DND-41 (cell line): ENCODE measurements at regions not wholly inside any gene's neighbourhood (a gene's known extent, or its start where the extent isn't known, plus 50 kb on each side); places are given as distances from the start of the nearest gene placed in this dataset.
A peak's percentile ranks its signal among the peaks of the same experiment; 100 is the strongest.

Experiments
- ATAC-seq: fragments of 200-7000 bp; cut with Tn5 transposase; 3 replicates; pipeline ENCODE4 v1.9.1; 2021; ENCODE audit warnings: low read depth; ENCODE audit not compliant: insufficient read depth
- DNase-seq: peaks from one replicate; pipeline ENCODE4 v3.0.0-alpha.2; 2020
- H2AFZ ChIP-seq: 2 replicates; pipeline ENCODE4 v1.6.0; 2012; ENCODE audit warnings: low read depth, low read length
- H3K27ac ChIP-seq: 2 replicates; pipeline ENCODE4 v1.5.1; 2012; ENCODE audit warnings: low read length, inconsistent platforms
- H3K27me3 ChIP-seq: fragments of 200-600 bp; sonication (generic); 2 replicates; pipeline ENCODE4 v1.6.0; 2012; ENCODE audit warnings: low read length, mild to moderate bottlenecking, inconsistent platforms; ENCODE audit not compliant: insufficient read depth, poor library complexity
- H3K36me3 ChIP-seq: 2 replicates; pipeline ENCODE4 v1.5.1; 2012; ENCODE audit warnings: low read length, inconsistent platforms; ENCODE audit not compliant: insufficient read depth
- H3K4me1 ChIP-seq: 2 replicates; pipeline ENCODE4 v1.5.1; 2012; ENCODE audit warnings: mild to moderate bottlenecking, low read length; ENCODE audit not compliant: insufficient read depth
- H3K4me2 ChIP-seq: 2 replicates; pipeline ENCODE4 v1.6.0; 2012; ENCODE audit warnings: mild to moderate bottlenecking, moderate library complexity, low read length, inconsistent platforms; ENCODE audit not compliant: insufficient read depth
- H3K4me3 ChIP-seq, 2 experiments: fragments of 200-600 bp in 1 of 2; shearing (Covaris generic) in 1 of 2; 2 replicates each; pipeline ENCODE4 v1.5.1; 2012 to 2016; ENCODE audit warnings: inconsistent platforms in 2 of 2, low read length in 2 of 2, mild to moderate bottlenecking in 2 of 2, low read depth in 1 of 2, moderate library complexity in 1 of 2
- H3K79me2 ChIP-seq: 2 replicates; pipeline ENCODE4 v1.6.0; 2012; ENCODE audit warnings: low read length, inconsistent platforms; ENCODE audit not compliant: insufficient read depth
- H3K9ac ChIP-seq: 2 replicates; pipeline ENCODE4 v1.6.0; 2012; ENCODE audit warnings: low read depth, mild to moderate bottlenecking, inconsistent platforms, low read length, moderate library complexity
- H3K9me3 ChIP-seq: 2 replicates; pipeline ENCODE4 v1.5.1; 2012; ENCODE audit warnings: low read length, moderate library complexity, mild to moderate bottlenecking, inconsistent platforms; ENCODE audit not compliant: insufficient read depth, severe bottlenecking
- H4K20me1 ChIP-seq: 2 replicates; pipeline ENCODE4 v1.6.0; 2012; ENCODE audit warnings: low read length; ENCODE audit not compliant: insufficient read depth
- EZH2 ChIP-seq: IDR thresholded peaks from 3 replicates; pipeline ENCODE4 v1.6.1; 2012; ENCODE audit warnings: borderline replicate concordance, low read depth, mild to moderate bottlenecking, moderate library complexity, low read length, inconsistent platforms; ENCODE audit not compliant: severe bottlenecking
- TF ChIP-seq, protein P1 (sequence below): IDR thresholded peaks from 2 replicates; pipeline ENCODE4 v1.5.1; 2012; ENCODE audit warnings: borderline replicate concordance, low read length, moderate library complexity, mild to moderate bottlenecking; ENCODE audit not compliant: poor library complexity, severe bottlenecking; ENCODE audit errors: extremely low read depth

DNA sequence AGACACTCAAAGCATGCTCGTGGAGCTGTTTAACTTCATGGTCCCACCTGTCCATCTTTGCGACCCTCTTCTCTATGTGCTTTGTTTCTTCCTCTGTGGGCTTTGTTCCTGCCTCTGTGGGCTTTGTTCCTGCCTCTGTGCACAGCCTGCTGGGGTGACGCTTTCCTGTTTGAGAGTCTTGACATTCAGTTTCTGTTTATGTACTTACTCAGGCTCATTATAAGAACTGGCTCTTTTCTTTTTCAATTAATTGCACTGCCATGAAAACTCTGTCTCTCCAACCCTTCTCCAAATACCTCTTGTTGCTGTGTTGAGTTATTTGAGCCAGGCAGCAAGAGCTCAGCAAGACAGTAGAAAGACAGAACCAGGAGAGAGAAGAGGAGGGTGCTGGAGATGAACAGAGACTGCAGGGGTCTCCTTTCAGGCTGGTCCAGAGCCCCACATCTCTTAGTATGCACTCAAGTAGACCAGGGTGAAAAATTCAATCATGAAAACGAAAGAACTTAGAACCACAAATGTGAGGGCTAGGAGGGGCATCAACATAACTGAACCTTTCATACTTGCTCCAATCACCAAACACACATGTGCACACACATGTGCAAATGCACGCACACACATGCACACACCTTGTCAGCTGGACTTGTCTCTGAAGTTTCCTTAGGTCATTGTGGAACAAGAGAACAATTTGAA, 88.3 kb upstream of the SGIP1 start:
- H3K9ac ChIP-seq, result 0 out of 2 replicates have a peak overlapping the region, but pooled peaks have one; percentile 5
- H2AFZ ChIP-seq, result peak overlapping the region; percentile 69
- H3K4me3 ChIP-seq, result no peak overlapping the region; a peak in 1 of 4 replicates
- H3K4me1 ChIP-seq, result peaks cover 14% of the 10 kb centered on the region
- peaks cover 10% of the 10 kb centered on the region for H3K27me3 ChIP-seq
- no peaks in the 10 kb centered on the region for H3K36me3 ChIP-seq
- no peaks in the 10 kb centered on the region for H4K20me1 ChIP-seq
- ATAC-seq (peak; percentile 75), DNase-seq (peak; percentile 30)
- H3K79me2 ChIP-seq, result no peaks in the 10 kb centered on the region
- peak overlapping the region; percentile 28; the same call in 1 of the 2 replicates for H3K4me2 ChIP-seq
- no peak for TF ChIP-seq EZH2
- TF ChIP-seq, protein P1, sequence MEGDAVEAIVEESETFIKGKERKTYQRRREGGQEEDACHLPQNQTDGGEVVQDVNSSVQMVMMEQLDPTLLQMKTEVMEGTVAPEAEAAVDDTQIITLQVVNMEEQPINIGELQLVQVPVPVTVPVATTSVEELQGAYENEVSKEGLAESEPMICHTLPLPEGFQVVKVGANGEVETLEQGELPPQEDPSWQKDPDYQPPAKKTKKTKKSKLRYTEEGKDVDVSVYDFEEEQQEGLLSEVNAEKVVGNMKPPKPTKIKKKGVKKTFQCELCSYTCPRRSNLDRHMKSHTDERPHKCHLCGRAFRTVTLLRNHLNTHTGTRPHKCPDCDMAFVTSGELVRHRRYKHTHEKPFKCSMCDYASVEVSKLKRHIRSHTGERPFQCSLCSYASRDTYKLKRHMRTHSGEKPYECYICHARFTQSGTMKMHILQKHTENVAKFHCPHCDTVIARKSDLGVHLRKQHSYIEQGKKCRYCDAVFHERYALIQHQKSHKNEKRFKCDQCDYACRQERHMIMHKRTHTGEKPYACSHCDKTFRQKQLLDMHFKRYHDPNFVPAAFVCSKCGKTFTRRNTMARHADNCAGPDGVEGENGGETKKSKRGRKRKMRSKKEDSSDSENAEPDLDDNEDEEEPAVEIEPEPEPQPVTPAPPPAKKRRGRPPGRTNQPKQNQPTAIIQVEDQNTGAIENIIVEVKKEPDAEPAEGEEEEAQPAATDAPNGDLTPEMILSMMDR, result peak; percentile 41
- H3K27ac ChIP-seq, result peak overlapping the region; percentile 50
- no peaks in the 10 kb centered on the region for H3K9me3 ChIP-seq

DNA sequence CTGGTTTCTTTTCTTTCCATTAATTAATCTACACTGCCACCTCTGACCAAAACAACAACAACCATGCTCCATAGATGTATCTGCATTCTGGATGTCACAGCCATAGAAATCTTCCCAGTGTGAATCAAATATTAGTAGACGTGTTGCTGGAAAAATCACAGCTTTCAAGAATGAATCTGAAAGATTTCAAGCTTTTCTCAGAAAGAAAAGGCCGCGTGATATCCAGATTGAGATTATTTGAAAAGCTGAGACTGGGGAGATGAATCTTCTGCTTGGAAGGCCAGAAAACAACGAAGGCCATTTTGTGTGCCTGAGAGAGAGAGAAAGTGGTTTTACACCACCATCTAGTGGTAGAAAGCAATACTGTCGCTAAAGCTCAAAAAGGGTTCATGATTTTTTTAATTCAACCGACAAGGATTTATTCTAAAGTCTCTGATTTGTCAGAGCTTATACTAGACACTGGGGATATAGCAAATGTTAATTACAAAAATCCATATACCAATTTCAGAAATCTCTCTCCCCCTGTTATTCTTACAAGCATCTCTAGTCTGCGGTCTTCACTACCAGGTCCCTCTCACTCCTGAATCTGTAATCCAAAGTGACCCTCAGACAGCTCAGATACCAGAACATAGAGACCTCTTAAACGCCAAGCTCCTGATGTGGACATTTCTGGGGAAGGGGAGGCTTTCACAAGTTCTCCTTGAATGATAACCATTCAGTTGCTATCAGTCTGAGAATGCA, 87.5 kb upstream of the SGIP1 start:
- TF ChIP-seq, protein P1, result peak; percentile 90
- TF ChIP-seq EZH2, result no peak
- no peaks in the 10 kb centered on the region for H3K9me3 ChIP-seq
- no peak overlapping the region for H3K4me2 ChIP-seq
- H3K79me2 ChIP-seq, result no peaks in the 10 kb centered on the region
- no peak overlapping the region for H3K4me3 ChIP-seq
- H3K27ac ChIP-seq, result 0 out of 2 replicates have a peak overlapping the region, but pooled peaks have one; percentile 5
- H3K27me3 ChIP-seq, result peaks cover 10% of the 10 kb centered on the region
- H3K36me3 ChIP-seq, result no peaks in the 10 kb centered on the region
- ATAC-seq, result peak; percentile 80
- peak; percentile 27 for DNase-seq
- H2AFZ ChIP-seq, result peak overlapping the region; percentile 69
- H3K9ac ChIP-seq, result no peak overlapping the region
- peaks cover 14% of the 10 kb centered on the region for H3K4me1 ChIP-seq
- no peaks in the 10 kb centered on the region for H4K20me1 ChIP-seq

DNA sequence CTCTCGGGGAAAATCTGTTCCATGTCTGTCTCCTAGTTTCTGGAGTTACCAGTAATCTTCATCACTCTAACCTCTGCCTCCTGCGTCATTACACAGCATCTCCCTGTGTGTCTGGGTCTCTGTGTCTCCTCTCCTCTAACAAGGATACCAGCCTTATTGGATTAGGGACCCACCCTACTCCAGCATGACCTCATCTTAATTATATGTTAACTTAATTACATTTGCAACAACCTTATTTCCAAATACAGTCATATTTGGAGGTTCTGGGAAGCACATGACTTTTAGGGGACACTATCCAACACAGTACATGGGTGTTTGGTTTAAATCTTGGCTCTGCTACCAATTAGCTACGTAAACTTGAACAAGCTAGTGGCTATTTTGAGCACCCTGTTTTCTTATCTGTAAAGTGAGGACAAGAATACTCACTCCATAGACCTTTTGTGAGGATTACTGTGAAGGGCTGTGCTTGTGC, 83.9 kb upstream of the SGIP1 start:
- H3K9me3 ChIP-seq, result no peaks in the 10 kb centered on the region
- H2AFZ ChIP-seq, result no peak overlapping the region
- no peak overlapping the region for H3K4me2 ChIP-seq
- H3K27ac ChIP-seq, result no peak overlapping the region
- no peaks in the 10 kb centered on the region for H4K20me1 ChIP-seq
- peaks cover 12% of the 10 kb centered on the region for H3K27me3 ChIP-seq
- no peak overlapping the region for H3K9ac ChIP-seq
- H3K4me3 ChIP-seq, result no peak overlapping the region
- ATAC-seq, result no peak
- DNase-seq, result no peak
- H3K36me3 ChIP-seq, result no peaks in the 10 kb centered on the region
- no peak for TF ChIP-seq EZH2
- TF ChIP-seq, protein P1, result no peak
- peaks cover 13% of the 10 kb centered on the region for H3K4me1 ChIP-seq
- no peaks in the 10 kb centered on the region for H3K79me2 ChIP-seq
